HG03571 (cell line): ENCODE measurements at regions not wholly inside any gene's neighbourhood (a gene's known extent, or its start where the extent isn't known, plus 50 kb on each side); places are given as distances from the start of the nearest gene placed in this dataset.

ENCODE experiments used
- ATAC-seq: cut with Tn5 transposase; IDR thresholded peaks from one replicate; pipeline ENCODE4 v1.9.1; 2021; ENCODE audit not compliant: unreplicated experiment

DNA sequence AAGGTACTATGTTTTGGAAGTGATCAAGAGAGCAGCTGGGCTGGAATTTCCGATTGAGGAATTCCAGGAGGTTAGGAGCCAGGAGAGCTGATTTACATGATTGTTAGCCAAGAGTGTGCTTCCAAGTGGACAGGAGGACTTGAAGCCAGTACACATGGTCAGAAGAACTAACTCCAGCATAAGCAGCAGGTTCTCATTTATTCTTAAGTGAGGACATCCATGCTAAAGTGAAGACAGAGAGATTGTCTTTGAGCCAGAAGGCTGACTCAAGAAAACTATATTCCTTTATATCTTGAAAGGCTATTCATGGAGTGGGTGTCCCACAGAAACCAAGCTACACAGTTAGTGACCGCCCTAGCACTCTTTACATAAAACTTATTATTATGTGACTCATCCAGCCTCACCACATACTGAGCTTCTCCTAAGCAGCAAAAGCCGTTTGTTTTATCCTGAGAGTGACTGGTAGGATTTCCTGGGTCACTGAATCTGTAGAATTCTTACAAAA, 56.7 kb upstream of the SEMA3A start:
- no peak for ATAC-seq

DNA sequence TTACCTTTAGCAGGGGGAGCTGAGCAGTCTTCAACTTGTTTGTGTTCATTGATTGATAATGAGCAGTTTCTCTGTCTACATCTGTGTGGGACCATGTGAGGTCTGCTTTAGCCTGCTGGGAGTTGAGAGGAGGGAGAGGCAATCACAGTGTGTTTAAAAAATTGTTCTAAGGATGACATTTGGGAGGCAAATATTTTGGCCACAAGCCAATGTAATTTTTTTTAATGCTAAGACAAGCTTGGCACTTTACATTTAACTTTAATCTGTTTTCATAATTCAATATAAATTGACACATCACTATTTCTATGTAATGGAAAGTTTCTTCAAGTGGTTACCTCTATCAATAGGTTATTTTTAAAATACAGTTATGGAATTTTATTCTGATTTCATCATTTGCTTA, 55.9 kb upstream of the SEMA3A start:
- ATAC-seq = no peak

DNA sequence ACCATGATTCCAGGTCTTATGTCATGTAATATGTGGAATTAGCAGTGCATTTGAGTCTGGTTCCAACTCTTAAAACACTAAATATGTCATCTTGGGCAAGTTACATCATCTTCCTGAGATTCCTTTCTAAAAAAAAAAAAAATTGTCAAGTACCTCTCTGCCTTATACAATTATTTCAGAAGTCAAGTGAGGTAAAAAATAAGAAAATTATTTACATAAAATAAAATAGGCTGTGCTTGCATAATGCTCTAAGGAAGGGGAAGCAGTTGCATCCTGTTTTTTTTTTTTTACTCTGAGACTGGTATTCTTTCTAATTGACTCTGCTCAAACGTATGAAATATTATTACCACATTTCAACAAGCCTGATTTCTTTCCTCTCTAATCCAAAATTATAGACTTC, 55.1 kb upstream of the SEMA3A start:
- no peak for ATAC-seq

DNA sequence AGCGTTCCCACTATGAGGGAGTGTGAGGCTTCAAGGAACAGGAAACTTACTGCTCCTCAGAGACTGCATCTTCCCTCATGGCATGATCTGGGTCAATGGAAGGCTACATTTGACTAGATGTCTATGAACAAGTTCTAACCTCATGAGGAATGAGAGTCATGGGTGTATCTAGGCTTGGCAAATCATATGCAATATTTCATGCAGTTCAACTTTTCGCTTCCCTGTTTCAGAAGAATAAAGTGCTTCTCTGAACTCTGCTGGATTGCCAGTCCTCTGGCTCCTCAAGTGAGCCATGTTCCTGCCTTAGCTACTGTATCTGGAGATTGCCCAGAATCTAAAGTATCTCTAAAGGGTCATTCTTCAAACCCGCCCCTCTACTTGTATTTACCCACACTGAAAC, 54.3 kb upstream of the SEMA3A start:
- ATAC-seq = no peak

- ATAC-seq = no peak
These were observed 53.7 kb upstream of the SEMA3A start for GRCh38 chr7:84248267-84248666.

DNA sequence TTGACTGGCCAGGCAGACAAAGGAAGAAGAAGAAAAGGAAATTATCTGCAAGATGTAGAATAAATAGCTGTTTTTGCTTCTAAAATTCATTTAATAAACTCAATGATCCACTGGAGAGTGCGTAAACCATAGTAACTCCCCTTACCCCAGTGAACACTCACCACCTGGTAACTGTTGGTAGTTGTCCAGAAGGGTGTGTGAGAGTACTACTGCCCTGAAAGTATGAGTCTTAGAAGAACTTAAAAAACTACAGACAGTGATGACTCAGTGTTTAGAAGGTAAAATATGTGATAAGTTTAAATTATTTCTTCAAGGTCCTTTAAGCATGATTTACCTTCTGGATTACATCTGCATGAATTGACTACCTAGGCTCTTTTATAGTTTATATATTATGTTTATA, 53.0 kb upstream of the SEMA3A start:
- no peak for ATAC-seq

- no peak for ATAC-seq
These were observed 51.2 kb upstream of the SEMA3A start for GRCh38 chr7:84245835-84246234.
